ENCODE measurements at regions not wholly inside any gene's neighbourhood (a gene's known extent, or its start where the extent isn't known, plus 50 kb on each side); places are given as distances from the start of the nearest gene placed in this dataset.

DNA sequence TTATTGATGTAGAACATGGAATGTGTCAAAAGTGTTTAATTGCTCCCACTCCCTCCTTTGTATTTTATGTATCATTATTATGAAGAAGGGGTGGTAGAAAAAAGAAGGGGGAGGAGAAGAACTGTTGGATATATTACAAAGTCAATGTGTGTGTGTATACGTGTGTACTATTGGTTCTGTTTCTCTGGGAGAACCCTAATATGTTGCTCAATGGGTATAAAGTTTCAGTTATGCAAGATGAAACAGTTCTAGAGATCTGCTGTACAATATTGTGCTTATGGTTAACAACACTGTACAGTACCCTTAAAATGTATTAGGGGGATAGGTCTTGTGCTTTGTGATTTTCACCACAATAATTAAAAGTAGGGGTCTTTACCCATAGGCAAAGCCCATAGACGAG is 58.1 kb upstream of the ZC3H15 start:
- intact Hi-C loops (cut with micrococcal nuclease): no loop called here
- no peak for DNase-seq
- no peak overlapping the region for H3K4me3 ChIP-seq

DNA sequence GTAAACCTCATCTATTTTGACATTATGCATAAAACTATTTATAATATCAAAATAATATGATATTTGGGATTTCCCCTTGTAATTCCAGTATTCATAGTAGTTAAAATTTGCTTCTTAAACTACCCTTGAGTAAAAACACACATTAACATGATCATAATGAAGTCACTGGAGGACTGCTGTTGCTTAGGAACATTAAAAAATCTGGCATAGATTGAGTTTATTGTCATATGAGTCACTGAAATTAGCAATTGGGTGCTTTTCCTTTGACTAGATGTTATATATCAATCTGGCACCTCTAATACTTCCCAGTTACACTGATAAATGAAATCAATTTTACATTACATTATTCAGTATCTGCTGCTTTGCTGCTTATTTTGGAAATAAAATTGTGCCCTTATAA is 57.0 kb upstream of the ZC3H15 start:
- no peaks in the 10 kb centered on the region for H3K27me3 ChIP-seq (ENCODE audit: low read depth)
- DNase-seq: no peak
- H3K4me3 ChIP-seq: no peak overlapping the region
- intact Hi-C loops (cut with micrococcal nuclease): no loop called here
- H3K9me3 ChIP-seq (replicated peaks): no peaks in the 10 kb centered on the region
- no peaks in the 10 kb centered on the region for H3K4me1 ChIP-seq
- TF ChIP-seq, protein P1, sequence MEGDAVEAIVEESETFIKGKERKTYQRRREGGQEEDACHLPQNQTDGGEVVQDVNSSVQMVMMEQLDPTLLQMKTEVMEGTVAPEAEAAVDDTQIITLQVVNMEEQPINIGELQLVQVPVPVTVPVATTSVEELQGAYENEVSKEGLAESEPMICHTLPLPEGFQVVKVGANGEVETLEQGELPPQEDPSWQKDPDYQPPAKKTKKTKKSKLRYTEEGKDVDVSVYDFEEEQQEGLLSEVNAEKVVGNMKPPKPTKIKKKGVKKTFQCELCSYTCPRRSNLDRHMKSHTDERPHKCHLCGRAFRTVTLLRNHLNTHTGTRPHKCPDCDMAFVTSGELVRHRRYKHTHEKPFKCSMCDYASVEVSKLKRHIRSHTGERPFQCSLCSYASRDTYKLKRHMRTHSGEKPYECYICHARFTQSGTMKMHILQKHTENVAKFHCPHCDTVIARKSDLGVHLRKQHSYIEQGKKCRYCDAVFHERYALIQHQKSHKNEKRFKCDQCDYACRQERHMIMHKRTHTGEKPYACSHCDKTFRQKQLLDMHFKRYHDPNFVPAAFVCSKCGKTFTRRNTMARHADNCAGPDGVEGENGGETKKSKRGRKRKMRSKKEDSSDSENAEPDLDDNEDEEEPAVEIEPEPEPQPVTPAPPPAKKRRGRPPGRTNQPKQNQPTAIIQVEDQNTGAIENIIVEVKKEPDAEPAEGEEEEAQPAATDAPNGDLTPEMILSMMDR (IDR thresholded peaks at IDR 0.05; ENCODE audit: borderline replicate concordance): no peak
- H3K36me3 ChIP-seq: no peaks in the 10 kb centered on the region
- H3K27ac ChIP-seq (replicated peaks): no peak overlapping the region

More for the DNA sequence above, 58.1 kb upstream of the ZC3H15 start:
- Histone ChIP-seq H3K9me3 (replicated peaks) (no peaks in the 10 kb centered on the region), H3K27me3 (ENCODE audit: low read depth) (no peaks in the 10 kb centered on the region), H3K27ac (replicated peaks) (no peak overlapping the region), H3K36me3 (no peaks in the 10 kb centered on the region), H3K4me1 (no peaks in the 10 kb centered on the region)
- TF ChIP-seq, protein P1 (IDR thresholded peaks at IDR 0.05; ENCODE audit: borderline replicate concordance): no peak

DNA sequence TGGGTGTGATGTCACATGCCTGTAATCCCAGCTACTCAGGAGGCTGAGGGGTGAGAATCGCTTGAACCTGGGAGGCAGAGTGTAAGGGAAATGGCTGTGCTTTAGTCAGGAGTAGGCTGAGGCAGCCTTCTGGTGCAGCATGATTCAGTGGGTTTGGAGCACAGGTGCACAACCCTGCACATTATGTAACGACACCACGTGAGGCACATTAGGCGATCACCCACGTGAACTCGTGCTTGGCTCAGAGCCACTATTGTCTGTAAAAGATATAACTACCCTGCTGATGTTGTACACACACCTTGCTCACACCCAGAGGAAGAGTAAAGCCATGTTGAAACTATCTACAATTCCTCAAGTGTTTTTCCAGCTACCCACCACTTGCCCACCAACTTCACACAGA is 54.8 kb upstream of the ZC3H15 start:
- H3K36me3 ChIP-seq: peaks cover 13% of the 10 kb centered on the region
- no peaks in the 10 kb centered on the region for H3K27me3 ChIP-seq (ENCODE audit: low read depth)
- no peak overlapping the region for H3K4me3 ChIP-seq
- TF ChIP-seq, protein P1 (IDR thresholded peaks at IDR 0.05; ENCODE audit: borderline replicate concordance): no peak
- H3K9me3 ChIP-seq (replicated peaks): no peaks in the 10 kb centered on the region
- no peak for DNase-seq
- H3K4me1 ChIP-seq: no peaks in the 10 kb centered on the region
- intact Hi-C loops (cut with micrococcal nuclease): no loop called here
- H3K27ac ChIP-seq (replicated peaks): no peak overlapping the region

DNA sequence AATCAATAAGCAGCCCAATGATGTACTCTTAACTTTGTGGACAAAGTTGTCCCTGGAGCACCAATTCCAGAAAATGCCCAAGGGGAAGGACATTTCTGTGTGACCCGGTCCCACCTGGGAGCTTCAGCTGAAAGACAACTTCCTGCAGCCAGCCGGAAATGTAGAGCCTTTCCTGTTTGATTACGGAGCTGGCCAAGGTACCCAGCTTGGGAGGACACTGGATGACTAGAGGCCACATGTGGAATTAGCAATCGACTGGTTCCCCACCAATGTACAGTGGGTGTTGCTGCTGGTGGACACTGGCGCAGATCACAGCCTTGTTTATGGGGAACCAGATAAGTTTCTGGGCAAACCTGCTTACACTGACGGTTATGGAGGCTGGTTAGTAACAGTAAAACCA is 53.0 kb upstream of the ZC3H15 start:
- intact Hi-C loops (cut with micrococcal nuclease): no loop called here
- Histone ChIP-seq H3K9me3 (replicated peaks) (no peaks in the 10 kb centered on the region), H3K36me3 (peaks cover 13% of the 10 kb centered on the region), H3K27me3 (ENCODE audit: low read depth) (no peaks in the 10 kb centered on the region), H3K4me1 (no peaks in the 10 kb centered on the region), H3K27ac (replicated peaks) (no peak overlapping the region), H3K4me3 (no peak overlapping the region)
- TF ChIP-seq, protein P1 (IDR thresholded peaks at IDR 0.05; ENCODE audit: borderline replicate concordance): no peak
- no peak for DNase-seq

DNA sequence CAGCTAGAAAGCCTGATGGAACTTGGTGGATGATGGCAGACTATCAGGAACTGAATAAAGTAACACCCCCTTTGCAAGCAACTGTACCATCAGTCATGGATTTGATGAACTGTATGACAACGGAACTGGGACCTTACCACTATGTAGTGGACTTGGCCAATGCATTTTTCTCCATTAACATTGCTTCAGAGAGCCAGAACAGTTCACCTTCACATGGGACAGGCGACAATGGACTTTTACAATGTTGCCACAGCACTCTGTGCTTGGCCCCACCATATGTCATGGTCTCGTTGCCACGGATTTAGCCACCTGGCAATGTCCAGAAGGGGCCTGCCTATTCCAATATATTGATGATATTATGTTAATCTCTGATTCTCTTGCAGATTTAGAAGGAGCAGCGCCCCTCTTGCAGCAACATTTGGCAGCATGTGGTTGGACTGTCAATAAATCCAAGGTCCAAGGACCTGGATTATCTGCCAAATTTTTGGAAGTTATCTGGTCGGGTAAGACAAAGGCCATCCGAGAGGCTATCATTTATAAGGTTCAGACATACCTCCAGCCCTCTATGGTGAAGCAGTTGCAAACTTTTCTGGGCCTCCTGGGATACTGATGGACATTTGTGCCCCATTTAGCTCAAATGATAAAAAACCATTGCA is 52.2 kb upstream of the ZC3H15 start:
- no peak overlapping the region for H3K4me3 ChIP-seq
- H3K36me3 ChIP-seq: peaks cover 13% of the 10 kb centered on the region
- H3K4me1 ChIP-seq: no peaks in the 10 kb centered on the region
- no peaks in the 10 kb centered on the region for H3K27me3 ChIP-seq (ENCODE audit: low read depth)
- TF ChIP-seq, protein P1 (IDR thresholded peaks at IDR 0.05; ENCODE audit: borderline replicate concordance): no peak
- no peaks in the 10 kb centered on the region for H3K9me3 ChIP-seq (replicated peaks)
- no peak overlapping the region for H3K27ac ChIP-seq (replicated peaks)
- no peak for DNase-seq
- intact Hi-C loops (cut with micrococcal nuclease): no loop called here
